ENCODE measurements at regions not wholly inside any gene's neighbourhood (a gene's known extent, or its start where the extent isn't known, plus 50 kb on each side); places are given as distances from the start of the nearest gene placed in this dataset.

DNA sequence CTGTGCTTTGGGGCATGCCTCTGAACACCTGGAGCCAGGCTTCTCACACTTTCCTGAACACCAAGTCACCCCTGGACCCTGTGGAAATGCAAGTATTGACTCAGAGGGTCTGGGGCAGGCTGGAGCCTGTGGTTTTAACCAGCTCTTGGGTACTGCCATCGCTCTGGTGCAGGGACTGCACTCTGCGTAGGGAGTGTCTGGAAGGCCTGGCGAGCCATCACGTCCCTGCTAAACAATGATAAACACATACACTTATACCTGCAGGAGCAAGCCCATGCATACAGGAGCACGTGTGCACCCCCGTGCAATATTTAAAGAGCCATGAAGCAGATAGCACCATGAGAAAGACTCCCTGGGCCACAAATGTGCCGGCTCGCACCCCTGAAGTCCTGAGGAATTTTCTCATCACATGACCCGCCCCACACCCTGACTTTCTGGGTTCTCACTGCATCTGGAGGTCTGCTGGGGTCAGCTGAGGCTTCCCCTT, 267.7 kb downstream of the GADD45G start:
- no peaks in the 10 kb centered on the region for H3K36me3 Mint-ChIP-seq (ENCODE audit: low read depth)
- no peak overlapping the region for H3K4me3 Mint-ChIP-seq
- ChIA-PET CTCF (no interaction called here), POLR2A (no interaction called here)
- H3K9me3 Mint-ChIP-seq = no peaks in the 10 kb centered on the region
- H3K27me3 Mint-ChIP-seq = no peaks in the 10 kb centered on the region
- ATAC-seq (ENCODE audit: low read depth) = no peak
- H3K4me1 Mint-ChIP-seq = peaks cover 4% of the 10 kb centered on the region
- TF ChIP-seq, protein P1, sequence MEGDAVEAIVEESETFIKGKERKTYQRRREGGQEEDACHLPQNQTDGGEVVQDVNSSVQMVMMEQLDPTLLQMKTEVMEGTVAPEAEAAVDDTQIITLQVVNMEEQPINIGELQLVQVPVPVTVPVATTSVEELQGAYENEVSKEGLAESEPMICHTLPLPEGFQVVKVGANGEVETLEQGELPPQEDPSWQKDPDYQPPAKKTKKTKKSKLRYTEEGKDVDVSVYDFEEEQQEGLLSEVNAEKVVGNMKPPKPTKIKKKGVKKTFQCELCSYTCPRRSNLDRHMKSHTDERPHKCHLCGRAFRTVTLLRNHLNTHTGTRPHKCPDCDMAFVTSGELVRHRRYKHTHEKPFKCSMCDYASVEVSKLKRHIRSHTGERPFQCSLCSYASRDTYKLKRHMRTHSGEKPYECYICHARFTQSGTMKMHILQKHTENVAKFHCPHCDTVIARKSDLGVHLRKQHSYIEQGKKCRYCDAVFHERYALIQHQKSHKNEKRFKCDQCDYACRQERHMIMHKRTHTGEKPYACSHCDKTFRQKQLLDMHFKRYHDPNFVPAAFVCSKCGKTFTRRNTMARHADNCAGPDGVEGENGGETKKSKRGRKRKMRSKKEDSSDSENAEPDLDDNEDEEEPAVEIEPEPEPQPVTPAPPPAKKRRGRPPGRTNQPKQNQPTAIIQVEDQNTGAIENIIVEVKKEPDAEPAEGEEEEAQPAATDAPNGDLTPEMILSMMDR (IDR thresholded peaks at IDR 0.05) = no peak
- no peak overlapping the region for H3K27ac Mint-ChIP-seq
- no peak for DNase-seq
- intact Hi-C loops (cut with micrococcal nuclease) = no loop called here

DNA sequence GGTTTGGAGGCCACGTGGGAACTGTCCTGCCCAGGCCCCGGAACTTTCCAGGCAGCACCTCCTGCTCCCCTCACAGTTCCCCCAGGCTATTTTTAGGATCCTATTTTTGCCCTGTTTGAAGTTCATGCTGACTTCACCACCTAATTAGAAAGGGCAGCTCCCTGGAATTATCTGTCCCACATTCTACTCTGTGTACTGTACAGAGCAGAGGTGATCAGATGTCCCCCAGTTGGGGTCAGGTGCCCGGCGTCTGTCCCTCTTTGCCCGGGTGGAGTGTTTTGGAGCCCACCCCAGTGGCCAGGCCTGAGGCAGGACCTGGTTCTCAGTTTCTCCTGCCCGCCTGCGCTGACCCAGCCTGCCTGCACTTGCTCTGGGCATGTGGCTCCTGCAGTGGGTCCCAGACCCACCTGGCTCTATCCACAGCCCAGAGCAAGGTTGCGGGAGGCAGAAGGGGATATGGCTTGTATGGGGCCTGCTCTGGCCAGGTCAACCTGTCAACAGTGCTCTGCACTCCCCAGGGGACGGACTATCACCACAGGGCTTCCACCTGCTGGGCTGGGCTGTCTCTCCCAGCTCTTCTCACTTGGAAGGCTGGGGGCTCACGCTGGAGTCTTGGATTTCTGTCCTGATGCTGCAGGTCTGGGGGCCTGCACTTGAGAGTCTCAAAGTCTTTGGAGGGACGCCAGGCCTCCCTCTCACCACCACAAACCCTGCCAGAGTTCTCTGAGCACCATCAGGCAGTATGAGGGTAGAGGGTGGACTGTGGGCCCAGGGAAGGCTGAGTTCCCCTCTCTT, 268.3 kb downstream of the GADD45G start:
- peak; percentile 3 for DNase-seq
- no peak overlapping the region for H3K27ac Mint-ChIP-seq

DNA sequence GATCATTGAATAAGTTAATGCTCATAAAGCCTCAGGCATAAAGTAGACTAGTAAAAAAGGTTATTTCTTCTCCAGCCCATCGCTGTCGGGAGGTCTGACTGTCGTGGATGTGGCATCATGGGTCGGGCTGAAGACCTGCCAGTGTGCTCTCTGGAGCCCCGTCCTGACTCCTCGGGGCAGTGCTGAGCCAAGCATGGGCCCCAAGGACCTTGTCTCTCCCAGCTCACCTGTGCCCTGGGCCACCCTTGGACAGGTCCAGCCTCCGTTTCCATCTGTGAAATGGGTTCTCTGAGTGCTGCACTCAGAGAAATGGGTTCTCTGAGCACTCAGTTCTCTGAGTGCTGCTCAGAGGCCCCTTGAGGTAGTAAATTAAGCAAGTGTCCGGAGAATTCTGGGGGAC, 269.0 kb downstream of the GADD45G start:
- H3K27ac Mint-ChIP-seq = no peak overlapping the region
- intact Hi-C loops (cut with micrococcal nuclease) = no loop called here
- H3K4me3 Mint-ChIP-seq = no peak overlapping the region
- DNase-seq = peak; percentile 7
- no peaks in the 10 kb centered on the region for H3K36me3 Mint-ChIP-seq (ENCODE audit: low read depth)
- H3K4me1 Mint-ChIP-seq = peaks cover 4% of the 10 kb centered on the region
- TF ChIP-seq, protein P1 (IDR thresholded peaks at IDR 0.05) = no peak
- H3K9me3 Mint-ChIP-seq = no peaks in the 10 kb centered on the region
- ChIA-PET POLR2A (no interaction called here), CTCF (no interaction called here)
- no peaks in the 10 kb centered on the region for H3K27me3 Mint-ChIP-seq
- no peak for ATAC-seq (ENCODE audit: low read depth)

More for the DNA sequence above, 268.3 kb downstream of the GADD45G start:
- no peaks in the 10 kb centered on the region for H3K27me3 Mint-ChIP-seq
- TF ChIP-seq, protein P1 (IDR thresholded peaks at IDR 0.05) = no peak
- H3K4me1 Mint-ChIP-seq = peaks cover 4% of the 10 kb centered on the region
- no peaks in the 10 kb centered on the region for H3K9me3 Mint-ChIP-seq
- POLR2A ChIA-PET = no interaction called here
- intact Hi-C loops (cut with micrococcal nuclease) = no loop called here
- CTCF ChIA-PET = no interaction called here
- H3K36me3 Mint-ChIP-seq (ENCODE audit: low read depth) = no peaks in the 10 kb centered on the region
- H3K4me3 Mint-ChIP-seq = no peak overlapping the region
- no peak for ATAC-seq (ENCODE audit: low read depth)

DNA sequence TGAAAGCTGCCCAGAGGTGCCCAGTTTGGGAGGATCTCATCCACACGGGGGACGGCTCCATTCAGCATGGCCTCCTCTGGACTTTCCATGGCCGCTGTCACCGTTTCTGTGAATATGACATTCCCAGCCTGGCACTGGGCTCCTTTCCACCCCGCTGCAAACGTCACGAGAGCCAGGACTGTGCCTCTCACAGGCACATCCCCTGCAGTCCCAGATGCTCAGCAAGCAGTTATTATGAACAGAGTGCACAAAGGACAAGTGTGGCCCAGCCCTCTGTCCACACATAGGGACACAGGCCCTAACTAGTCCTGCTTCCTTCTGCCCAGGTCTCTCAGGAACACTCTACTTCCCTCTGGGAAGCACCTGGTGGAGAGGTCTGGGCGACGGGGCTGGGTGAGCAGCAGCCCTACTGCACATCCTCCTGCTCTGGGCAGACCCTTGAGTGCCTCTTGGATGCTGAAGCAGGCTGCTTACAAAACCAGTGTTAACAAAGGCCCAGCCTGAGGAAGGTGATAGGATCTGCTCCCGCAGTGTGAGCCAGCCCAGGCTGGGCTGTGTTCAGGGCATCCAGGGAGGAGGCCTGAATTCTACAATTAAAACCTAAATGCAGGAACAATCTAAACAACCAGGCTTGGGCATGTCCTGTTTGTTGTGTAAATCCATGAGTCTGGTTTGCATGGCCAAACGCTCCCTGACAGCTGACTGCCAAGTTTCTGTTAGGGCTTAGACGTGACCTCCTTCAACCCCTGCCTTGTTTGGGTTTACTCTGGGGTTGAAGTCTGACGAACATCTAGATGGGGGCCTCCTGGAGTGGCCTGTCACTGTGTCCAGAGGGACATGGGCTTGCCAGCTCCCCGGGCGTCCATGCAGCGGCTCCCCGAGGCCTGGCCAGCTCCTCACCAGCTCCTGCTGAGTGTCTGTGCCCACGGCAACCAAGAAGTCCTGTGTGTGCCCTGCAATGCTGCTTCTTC, 269.8 kb downstream of the GADD45G start:
- intact Hi-C loops (cut with micrococcal nuclease) = no loop called here
- DNase-seq (peak; percentile 12), ATAC-seq (ENCODE audit: low read depth) (no peak)
- H3K9me3 Mint-ChIP-seq = no peaks in the 10 kb centered on the region
- H3K27ac Mint-ChIP-seq = no peak overlapping the region
- POLR2A ChIA-PET = interaction anchor here (0.6 kb wide), 1 partner anchor 11 kb away, joined by 9 read pairs; no protein-coding TSS in a partner anchor
- no peaks in the 10 kb centered on the region for H3K27me3 Mint-ChIP-seq
- TF ChIP-seq, protein P1 (IDR thresholded peaks at IDR 0.05) = no peak
- CTCF ChIA-PET = no interaction called here
- H3K4me1 Mint-ChIP-seq = peaks cover 4% of the 10 kb centered on the region
- H3K36me3 Mint-ChIP-seq (ENCODE audit: low read depth) = no peaks in the 10 kb centered on the region
- H3K4me3 Mint-ChIP-seq = no peak overlapping the region

All from activated B cell treated with CpG ODN at 0.5 μM for 24 hours (primary cell).